Heart left ventricle (tissue), 16 donors: ENCODE measurements at regions not wholly inside any gene's neighbourhood (a gene's known extent, or its start where the extent isn't known, plus 50 kb on each side); places are given as distances from the start of the nearest gene placed in this dataset.

Experiments
- ATAC-seq, 4 donors: fragments of 200-7000 bp; cut with Tn5 transposase; one replicate each; pipeline ENCODE4 v1.9.1; 2020 to 2022; ENCODE audit warnings: moderate library complexity in 4 of 4, mild to moderate bottlenecking in 3 of 4, moderate number of reproducible peaks in 1 of 4
- DNase-seq, 5 donors: peaks; one replicate each; pipeline ENCODE4 v3.0.0-alpha.2; 2020
- H3K27ac ChIP-seq, 12 donors: fragments of 200-600 bp; sonication (generic) in 4 of 12; one replicate each; pipeline versions ENCODE4 v1.5.0 to v1.8.0; 2016 to 2022; ENCODE audit warnings: mild to moderate bottlenecking in 2 of 12
- H3K27me3 ChIP-seq, 9 donors: fragments of 200-600 bp; sonication (generic) in 2 of 9; one replicate each; pipeline versions ENCODE4 v1.5.1 to v1.8.0; 2016 to 2022; ENCODE audit warnings: mild to moderate bottlenecking in 3 of 9
- H3K36me3 ChIP-seq, 9 donors: fragments of 200-600 bp; sonication (generic) in 2 of 9; one replicate each; pipeline versions ENCODE4 v1.5.0 to v1.8.0; 2018 to 2022; ENCODE audit warnings: mild to moderate bottlenecking in 2 of 9
- H3K4me1 ChIP-seq, 12 donors: fragments of 200-600 bp; sonication (generic) in 4 of 12; one replicate each; pipeline versions ENCODE4 v1.5.0 to v1.8.0; 2016 to 2022; ENCODE audit warnings: mild to moderate bottlenecking in 3 of 12
- H3K4me3 ChIP-seq, 12 donors: fragments of 200-600 bp; sonication (generic) in 4 of 12; one replicate each; pipeline versions ENCODE4 v1.5.0 to v1.8.0; 2017 to 2022; ENCODE audit warnings: mild to moderate bottlenecking in 9 of 12, moderate library complexity in 4 of 12
- H3K9me3 ChIP-seq, 12 donors: fragments of 200-600 bp; sonication (generic) in 4 of 12; one replicate each; pipeline versions ENCODE4 v1.5.0 to v1.8.0; 2016 to 2022; ENCODE audit warnings: mild to moderate bottlenecking in 1 of 12
- CTCF ChIP-seq, 12 donors: fragments of 200-600 bp; sonication (generic) in 4 of 12; IDR thresholded peaks; one replicate each; pipeline versions ENCODE4 v1.5.0 to v1.8.0; 2018 to 2022; ENCODE audit warnings: antibody characterized with exemption in 12 of 12, mild to moderate bottlenecking in 5 of 12
- POLR2A ChIP-seq, 2 donors: fragments of 450-650 bp; IDR thresholded peaks; one replicate each; pipeline ENCODE4 v1.6.1; 2017; ENCODE audit warnings: antibody characterized with exemption in 2 of 2, mild to moderate bottlenecking in 2 of 2, moderate library complexity in 2 of 2
- WGBS, 4 donors: extraction: QIAGEN DNeasy Blood & Tissue Kit in 2 of 4; methylation state at CpG; one replicate each; pipeline versions ENCODE4 v1.1.5 to v1.1.7; 2013 to 2018; 5-methylcytosine and 5-hydroxymethylcytosine counted together
- intact Hi-C, 10 donors: fragments of 100-400 bp; cut with DNase I; formaldehyde crosslinking; loops; one replicate each; pipeline versions ENCODE4 v1.11.1 to v1.14.2; 2022
- donor health status: ischemic (EF 13 %, LVEDD 7.1; RV severe dilation, severe dysfunction).
- donor health status: healthy with polysubstance abuse.
- donor health status: DM: no; HTN: yes; CAD: no.
- donor health status: DM: no; HTN: no; CAD: no.
- donor health status: ischemic (EF 25% LVEDD 6.9; RV normal size, moderate dysfunction).
- donor health status: ischemic (EF 25% LVEDD 5.7; RV mildly dilated, moderate dysfunction).
- donor health status: healthy.
- donor health status: DM: yes; HTN: yes; CAD: no.
- donor health status: ischemic (EF 35%, LVEDD 5.7; RV mildly dilated, moderate dysfunction).
- donor health status: nonischemic (EF 11% LVEDD 7.7; RV severe dilation, severe dysfunction).
- donor health status: DM: yes; HTN: yes; CAD: no.
- donor health status: PGD.
- donor health status: ischemic (EF 29% LVEDD 5.4; RV normal size, mild dysfunction).
- donor health status: nonischemic (EF 23%, LVEDD 6.1; RV moderate dilation, normal function).

GRCh38 chr4:158998624-158999023 lies 104.3 kb upstream of the RAPGEF2 start:
- DNase-seq (no peak), ATAC-seq (no peak)
- no peaks in the 10 kb centered on the region for H3K27me3 ChIP-seq
- H3K4me3 ChIP-seq, result no peak overlapping the region
- peaks cover 0 to 18% (median 9%) of the 10 kb centered on the region in 12 donors for H3K4me1 ChIP-seq
- H3K36me3 ChIP-seq, result no peaks in the 10 kb centered on the region
- 90 to 94% (median 93%) methylated on average over 6 of the region's 6 CpGs for WGBS, 4 donors
- H3K9me3 ChIP-seq, result no peaks in the 10 kb centered on the region
- intact Hi-C loops, result no loop called here
- no peak for TF ChIP-seq POLR2A (IDR thresholded peaks at IDR 0.05)
- no peak for TF ChIP-seq CTCF (IDR thresholded peaks at IDR 0.05)
- no peak overlapping the region for H3K27ac ChIP-seq

- H3K27ac ChIP-seq, result no peak overlapping the region
Observed at GRCh38 chr4:158999166-158999682, 103.7 kb upstream of the RAPGEF2 start.

GRCh38 chr4:158999849-159000248 lies 103.0 kb upstream of the RAPGEF2 start:
- Histone ChIP-seq H3K36me3 (no peaks in the 10 kb centered on the region), H3K27me3 (no peaks in the 10 kb centered on the region), H3K27ac (no peak overlapping the region), H3K4me3 (no peak overlapping the region), H3K4me1 (peaks cover 0 to 20% (median 11%) of the 10 kb centered on the region in 12 donors), H3K9me3 (no peaks in the 10 kb centered on the region)
- intact Hi-C loops, result no loop called here
- DNase-seq (no peak), ATAC-seq (no peak)
- TF ChIP-seq CTCF (IDR thresholded peaks at IDR 0.05), result no peak
- TF ChIP-seq POLR2A (IDR thresholded peaks at IDR 0.05), result no peak
- 92 to 96% (median 93%) methylated on average over 1 of the region's 1 CpG for WGBS, 4 donors

More at GRCh38 chr4:158999166-158999682, 103.7 kb upstream of the RAPGEF2 start:
- TF ChIP-seq POLR2A (IDR thresholded peaks at IDR 0.05) (no peak), CTCF (IDR thresholded peaks at IDR 0.05) (no peak)
- no peaks in the 10 kb centered on the region for H3K9me3 ChIP-seq
- H3K4me1 ChIP-seq, result peaks cover 0 to 20% (median 11%) of the 10 kb centered on the region in 12 donors
- H3K36me3 ChIP-seq, result no peaks in the 10 kb centered on the region
- DNase-seq, result no peak
- ATAC-seq, result no peak
- intact Hi-C loops, result no loop called here
- H3K4me3 ChIP-seq, result no peak overlapping the region
- no peaks in the 10 kb centered on the region for H3K27me3 ChIP-seq

GRCh38 chr4:159002950-159003349 lies 99.9 kb upstream of the RAPGEF2 start:
- no peak overlapping the region for H3K27ac ChIP-seq
- ATAC-seq, result no peak
- peaks cover 0 to 14% (median 5%) of the 10 kb centered on the region in 12 donors for H3K4me1 ChIP-seq
- no peaks in the 10 kb centered on the region for H3K9me3 ChIP-seq
- no peaks in the 10 kb centered on the region for H3K27me3 ChIP-seq
- H3K36me3 ChIP-seq, result no peaks in the 10 kb centered on the region
- intact Hi-C loops, result no loop called here
- no peak for DNase-seq
- no peak overlapping the region for H3K4me3 ChIP-seq
- TF ChIP-seq POLR2A (IDR thresholded peaks at IDR 0.05) (no peak), CTCF (IDR thresholded peaks at IDR 0.05) (no peak)
- 65 to 74% (median 70%) methylated on average over 3 of the region's 3 CpGs for WGBS, 4 donors
